AG04450 (cell line): ENCODE measurements at regions not wholly inside any gene's neighbourhood (a gene's known extent, or its start where the extent isn't known, plus 50 kb on each side); places are given as distances from the start of the nearest gene placed in this dataset.

Experiments used
- CTCF ChIA-PET: fragments of 300-600, 350-600 bp; formaldehyde crosslinking; extraction: SDS; loops from one replicate; lab custom pipeline; 2022; ENCODE audit warnings: antibody characterized with exemption, inconsistent platforms; lab: Charles Lee
- POLR2A ChIA-PET: fragments of 350-600 bp; formaldehyde crosslinking; extraction: SDS; loops from one replicate; lab custom pipeline; 2021; ENCODE audit warnings: antibody characterized with exemption, inconsistent platforms; lab: Yijun Ruan, JAX
- DNase-seq: peaks from one replicate; pipeline ENCODE4 v3.0.0-alpha.2; 2011; ENCODE audit warnings: low read depth, low spot score
- H3K27ac ChIP-seq: one replicate; pipeline ENCODE4 v1.5.1; 2012; ENCODE audit warnings: low read depth, low read length, control low read depth
- H3K27me3 ChIP-seq: one replicate; pipeline ENCODE4 v1.6.0; 2012; ENCODE audit warnings: low read length; ENCODE audit not compliant: control insufficient read depth, insufficient read depth
- H3K4me3 ChIP-seq: 2 replicates; pipeline ENCODE4 v1.5.1; 2011; ENCODE audit warnings: mild to moderate bottlenecking, low read depth, low read length, control low read depth
- H3K9me3 ChIP-seq: 2 replicates; pipeline ENCODE4 v1.5.1; 2012; ENCODE audit warnings: low read length; ENCODE audit not compliant: control insufficient read depth, insufficient read depth
- TF ChIP-seq, protein P1 (sequence below): IDR thresholded peaks from 2 replicates; pipeline ENCODE4 v1.5.1; 2011; ENCODE audit warnings: low read depth, low read length, control low read depth, inconsistent platforms

DNA sequence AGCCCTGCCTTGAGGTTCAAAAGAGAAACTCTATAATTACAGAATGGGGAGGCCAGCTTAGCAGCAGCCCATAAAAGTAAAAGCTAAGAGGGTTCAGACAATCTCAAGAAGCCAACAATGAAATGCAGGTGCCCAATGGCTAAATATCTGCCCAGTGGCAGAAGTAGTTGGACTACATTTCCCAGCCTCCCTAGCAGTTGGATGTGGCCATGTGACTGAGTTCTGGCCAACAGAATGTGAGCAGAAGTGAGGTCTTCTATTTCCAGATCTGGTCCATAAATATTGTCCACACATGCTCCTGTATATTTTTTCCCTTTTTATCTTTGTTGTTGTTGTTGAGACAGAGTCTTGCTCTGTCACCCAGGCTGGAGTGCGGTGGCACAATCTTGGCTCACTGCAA, 127.9 kb upstream of the NHS start:
- POLR2A ChIA-PET, result no interaction called here
- CTCF ChIA-PET, result no interaction called here
- DNase-seq, result no peak

DNA sequence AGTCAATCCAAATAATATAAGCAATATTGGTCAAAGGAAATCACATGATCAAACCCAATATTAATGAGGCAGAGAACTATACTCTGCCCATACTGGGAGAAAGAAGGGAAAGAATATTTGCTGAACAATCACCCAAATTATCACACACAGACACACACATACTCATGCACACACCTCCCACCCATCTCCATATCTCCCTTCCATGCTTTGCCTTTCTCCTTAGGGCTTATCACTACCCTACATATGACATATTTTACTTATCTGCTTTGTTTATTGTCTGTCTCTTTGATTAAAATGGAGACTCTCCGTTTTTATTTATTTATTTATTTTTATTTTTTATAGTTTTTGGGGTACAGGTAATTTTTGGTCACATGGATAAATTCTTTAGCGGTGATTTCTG, 112.9 kb upstream of the NHS start:
- CTCF ChIA-PET, result no interaction called here
- TF ChIP-seq, protein P1, sequence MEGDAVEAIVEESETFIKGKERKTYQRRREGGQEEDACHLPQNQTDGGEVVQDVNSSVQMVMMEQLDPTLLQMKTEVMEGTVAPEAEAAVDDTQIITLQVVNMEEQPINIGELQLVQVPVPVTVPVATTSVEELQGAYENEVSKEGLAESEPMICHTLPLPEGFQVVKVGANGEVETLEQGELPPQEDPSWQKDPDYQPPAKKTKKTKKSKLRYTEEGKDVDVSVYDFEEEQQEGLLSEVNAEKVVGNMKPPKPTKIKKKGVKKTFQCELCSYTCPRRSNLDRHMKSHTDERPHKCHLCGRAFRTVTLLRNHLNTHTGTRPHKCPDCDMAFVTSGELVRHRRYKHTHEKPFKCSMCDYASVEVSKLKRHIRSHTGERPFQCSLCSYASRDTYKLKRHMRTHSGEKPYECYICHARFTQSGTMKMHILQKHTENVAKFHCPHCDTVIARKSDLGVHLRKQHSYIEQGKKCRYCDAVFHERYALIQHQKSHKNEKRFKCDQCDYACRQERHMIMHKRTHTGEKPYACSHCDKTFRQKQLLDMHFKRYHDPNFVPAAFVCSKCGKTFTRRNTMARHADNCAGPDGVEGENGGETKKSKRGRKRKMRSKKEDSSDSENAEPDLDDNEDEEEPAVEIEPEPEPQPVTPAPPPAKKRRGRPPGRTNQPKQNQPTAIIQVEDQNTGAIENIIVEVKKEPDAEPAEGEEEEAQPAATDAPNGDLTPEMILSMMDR, result no peak
- Histone ChIP-seq H3K27ac (no peak overlapping the region), H3K27me3 (no peaks in the 10 kb centered on the region), H3K9me3 (no peaks in the 10 kb centered on the region), H3K4me3 (no peak overlapping the region)
- POLR2A ChIA-PET, result no interaction called here
- no peak for DNase-seq

More for the DNA sequence above, 127.9 kb upstream of the NHS start:
- H3K4me3 ChIP-seq, result no peak overlapping the region
- no peak overlapping the region for H3K27ac ChIP-seq
- no peaks in the 10 kb centered on the region for H3K9me3 ChIP-seq
- TF ChIP-seq, protein P1, result no peak
- H3K27me3 ChIP-seq, result no peaks in the 10 kb centered on the region

DNA sequence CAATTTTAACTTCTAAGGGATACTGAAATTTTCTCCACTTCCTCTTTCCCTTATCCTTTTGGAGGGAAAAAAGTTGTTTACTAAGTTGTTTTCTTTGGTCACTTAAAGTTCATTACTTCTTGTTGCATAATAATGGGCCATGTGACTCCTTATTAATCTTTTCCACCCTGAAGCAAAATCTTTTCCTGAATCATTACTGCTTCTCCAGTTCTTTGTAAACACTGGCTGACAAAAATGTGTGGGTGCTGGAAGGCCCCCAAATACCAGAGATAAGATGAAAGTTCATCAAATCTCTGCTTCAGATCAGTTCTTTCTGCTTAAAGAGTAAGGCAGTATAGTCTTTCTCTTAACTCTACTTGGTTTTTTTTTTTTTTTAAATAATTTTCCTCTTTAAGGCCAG, 108.9 kb upstream of the NHS start:
- Histone ChIP-seq H3K27ac (no peak overlapping the region), H3K4me3 (no peak overlapping the region), H3K27me3 (no peaks in the 10 kb centered on the region), H3K9me3 (no peaks in the 10 kb centered on the region)
- TF ChIP-seq, protein P1, result no peak
- ChIA-PET CTCF (no interaction called here), POLR2A (no interaction called here)
- DNase-seq, result no peak

DNA sequence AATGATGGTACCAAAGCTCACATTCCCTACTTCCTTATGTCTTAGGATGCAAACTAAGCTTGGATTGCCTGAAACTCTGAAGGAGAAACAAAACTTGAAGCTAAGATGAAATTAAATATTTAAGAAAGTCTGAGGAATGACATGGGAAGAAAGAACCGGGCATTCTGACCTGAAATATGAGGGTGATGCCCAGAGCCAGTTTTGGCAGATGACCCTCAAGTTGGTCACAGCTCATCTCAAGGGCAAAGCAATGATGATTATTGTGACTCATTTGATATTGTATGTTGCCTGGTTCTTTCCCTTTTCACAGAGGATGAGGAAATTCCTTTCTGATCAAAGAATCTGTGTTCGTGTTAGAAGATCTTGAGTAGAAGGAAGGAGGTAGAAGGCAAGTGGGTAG, 96.0 kb upstream of the NHS start:
- Histone ChIP-seq H3K27ac (no peak overlapping the region), H3K27me3 (peaks cover 2% of the 10 kb centered on the region), H3K4me3 (no peak overlapping the region), H3K9me3 (no peaks in the 10 kb centered on the region)
- ChIA-PET CTCF (no interaction called here), POLR2A (no interaction called here)
- DNase-seq, result no peak
- TF ChIP-seq, protein P1, result no peak

DNA sequence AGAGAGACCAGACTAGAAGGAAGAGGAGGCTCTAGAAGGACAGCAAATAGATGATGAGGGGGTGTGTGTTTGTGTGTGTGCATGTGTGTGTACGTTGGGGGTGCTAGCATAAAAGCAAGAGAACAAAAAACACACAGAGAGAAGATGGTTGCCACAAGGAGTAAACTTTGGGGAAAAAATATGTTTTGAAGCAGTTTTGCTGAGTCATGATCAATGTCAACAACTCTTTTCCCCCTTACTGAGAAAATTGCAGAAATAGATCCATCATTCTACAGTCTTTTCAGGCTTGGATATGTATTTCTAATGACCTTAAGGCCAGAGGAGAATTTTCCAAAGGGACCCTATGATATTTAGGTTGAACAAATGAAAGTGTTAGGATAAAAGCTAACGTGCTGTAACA, 89.0 kb upstream of the NHS start:
- no peak for DNase-seq
- Histone ChIP-seq H3K4me3 (no peak overlapping the region), H3K27me3 (peaks cover 2% of the 10 kb centered on the region), H3K9me3 (no peaks in the 10 kb centered on the region), H3K27ac (no peak overlapping the region)
- ChIA-PET CTCF (no interaction called here), POLR2A (no interaction called here)
- TF ChIP-seq, protein P1, result no peak
